HG03045 (cell line): ENCODE measurements at regions not wholly inside any gene's neighbourhood (a gene's known extent, or its start where the extent isn't known, plus 50 kb on each side); places are given as distances from the start of the nearest gene placed in this dataset.

Experiments
- ATAC-seq: cut with Tn5 transposase; IDR thresholded peaks from one replicate; pipeline ENCODE4 v1.9.1; 2021; ENCODE audit warnings: mild to moderate bottlenecking, moderate library complexity; ENCODE audit not compliant: unreplicated experiment

- ATAC-seq = no peak
Observed at GRCh38 chr18:68623342-68623741, 91.6 kb downstream of the TMX3 start.

GRCh38 chr18:68611311-68611710 is 103.6 kb downstream of the TMX3 start:
- no peak for ATAC-seq

GRCh38 chr18:68608851-68609490 is 105.9 kb downstream of the TMX3 start:
- no peak for ATAC-seq

GRCh38 chr18:68607852-68608251 is 107.1 kb downstream of the TMX3 start:
- ATAC-seq = no peak

- ATAC-seq = no peak
Observed at GRCh38 chr18:68604256-68604655, 110.7 kb downstream of the TMX3 start.

- no peak for ATAC-seq
Observed at GRCh38 chr18:68596016-68596415, 118.9 kb downstream of the TMX3 start.

- ATAC-seq = no peak
Observed at GRCh38 chr18:68588169-68588568, 126.7 kb downstream of the TMX3 start.

GRCh38 chr18:68583685-68584084 is 131.2 kb downstream of the TMX3 start:
- no peak for ATAC-seq

- no peak for ATAC-seq
Observed at GRCh38 chr18:68574311-68574710, 140.6 kb downstream of the TMX3 start.

GRCh38 chr18:68569936-68570335 is 145.0 kb downstream of the TMX3 start:
- no peak for ATAC-seq

- ATAC-seq = no peak
Observed at GRCh38 chr18:68568364-68569155, 146.3 kb downstream of the TMX3 start.

GRCh38 chr18:68566991-68567390 is 147.9 kb downstream of the TMX3 start:
- no peak for ATAC-seq

- ATAC-seq = no peak
Observed at GRCh38 chr18:68564961-68565360, 149.9 kb downstream of the TMX3 start.

- no peak for ATAC-seq
Observed at GRCh38 chr18:68564351-68564750, 150.6 kb downstream of the TMX3 start.

GRCh38 chr18:68560128-68560527 is 154.8 kb downstream of the TMX3 start:
- ATAC-seq = no peak

- ATAC-seq = no peak
Observed at GRCh38 chr18:68557183-68557582, 157.7 kb downstream of the TMX3 start.

GRCh38 chr18:68555879-68556301 is 159.0 kb downstream of the TMX3 start:
- no peak for ATAC-seq

GRCh38 chr18:68548904-68549870 is 165.7 kb downstream of the TMX3 start:
- ATAC-seq = no peak

GRCh38 chr18:68543344-68543743 is 171.6 kb downstream of the TMX3 start:
- no peak for ATAC-seq

GRCh38 chr18:68542846-68543245 is 172.1 kb downstream of the TMX3 start:
- no peak for ATAC-seq

GRCh38 chr18:68533641-68534040 is 181.3 kb downstream of the TMX3 start:
- ATAC-seq = no peak
